CD4-positive, alpha-beta T cell (primary cell): ENCODE measurements at regions not wholly inside any gene's neighbourhood (a gene's known extent, or its start where the extent isn't known, plus 50 kb on each side); places are given as distances from the start of the nearest gene placed in this dataset.

ENCODE experiments used
- ATAC-seq: fragments of 200-7000 bp; cut with Tn5 transposase; one replicate; pipeline ENCODE4 v1.10.0; 2022; ENCODE audit warnings: mild to moderate bottlenecking; ENCODE audit not compliant: poor library complexity
- CTCF ChIA-PET: fragments of 350-600 bp; sonication (Branson Sonifier 250); formaldehyde crosslinking; loops from one replicate; lab custom pipeline; 2021; ENCODE audit warnings: antibody characterized with exemption, inconsistent platforms; lab: Charles Lee
- POLR2A ChIA-PET: fragments of 350-600 bp; sonication (Branson Sonifier 250); formaldehyde crosslinking; loops from one replicate; lab custom pipeline; 2021; ENCODE audit warnings: antibody characterized with exemption, inconsistent platforms; lab: Charles Lee
- DNase-seq, 14 experiments: peaks; one replicate each; pipeline ENCODE4 v3.0.0-alpha.2; 2013 to 2020; ENCODE audit warnings: mixed read lengths in 2 of 14
- H3K27ac ChIP-seq, 2 donors: one replicate each; pipeline versions ENCODE4 v1.5.1 to v1.7.0; 2013; ENCODE audit warnings: low read length in 2 of 2, low read depth in 1 of 2, mild to moderate bottlenecking in 1 of 2
- H3K27me3 ChIP-seq, 2 experiments: 1 replicate in 1 of 2; 2 replicates in 1 of 2; pipeline versions ENCODE4 v1.6.1 to v1.7.0; 2013; ENCODE audit warnings: low read length in 2 of 2, control low read depth in 1 of 2, mild to moderate bottlenecking in 1 of 2, moderate library complexity in 1 of 2; ENCODE audit not compliant: insufficient read depth in 2 of 2, control insufficient read depth in 1 of 2
- H3K36me3 ChIP-seq: one replicate; pipeline ENCODE4 v1.6.1; 2013; ENCODE audit warnings: low read length, control low read depth; ENCODE audit not compliant: insufficient read depth
- H3K4me1 ChIP-seq: one replicate; pipeline ENCODE4 v1.6.1; 2013; ENCODE audit warnings: low read length, control low read depth; ENCODE audit not compliant: insufficient read depth
- H3K4me3 ChIP-seq: one replicate; pipeline ENCODE4 v1.5.1; 2013; ENCODE audit warnings: mild to moderate bottlenecking, low read length, moderate library complexity
- H3K9me3 ChIP-seq, 2 experiments: 1 replicate in 1 of 2; 2 replicates in 1 of 2; pipeline versions ENCODE4 v1.6.1 to v1.7.0; 2013; ENCODE audit warnings: low read length in 2 of 2, mild to moderate bottlenecking in 2 of 2, control low read depth in 1 of 2, moderate library complexity in 1 of 2; ENCODE audit not compliant: control insufficient read depth in 1 of 2, insufficient read depth in 1 of 2
- H3K27ac Mint-ChIP-seq: one replicate; pipeline ENCODE4 v1.8.0; 2020; ENCODE audit warnings: mixed read lengths
- H3K27me3 Mint-ChIP-seq: one replicate; pipeline ENCODE4 v1.8.0; 2021; ENCODE audit warnings: mixed read lengths
- H3K36me3 Mint-ChIP-seq: one replicate; pipeline ENCODE4 v1.8.0; 2021; ENCODE audit warnings: low read depth, mixed read lengths
- H3K4me1 Mint-ChIP-seq: one replicate; pipeline ENCODE4 v1.8.0; 2021; ENCODE audit warnings: low read depth, mixed read lengths
- H3K4me3 Mint-ChIP-seq: one replicate; pipeline ENCODE4 v1.8.0; 2020; ENCODE audit warnings: mild to moderate bottlenecking, mixed read lengths
- H3K9me3 Mint-ChIP-seq: one replicate; pipeline ENCODE4 v1.8.0; 2020; ENCODE audit warnings: mixed read lengths
- intact Hi-C, 2 experiments: fragments of 100-400 bp; cut with DNase I in 1 of 2; cut with micrococcal nuclease in 1 of 2; formaldehyde crosslinking; loops; one replicate each; pipeline versions ENCODE4 v1.15.1 to v1.9.0; 2023 to 2025; cut with DNase I, micrococcal nuclease
- TF ChIP-seq, protein P1 (sequence below): fragments of 200-600 bp; IDR thresholded peaks from one replicate; pipeline ENCODE4 v1.8.0; 2022; ENCODE audit warnings: antibody characterized with exemption, mild to moderate bottlenecking

- TF ChIP-seq, protein P1, sequence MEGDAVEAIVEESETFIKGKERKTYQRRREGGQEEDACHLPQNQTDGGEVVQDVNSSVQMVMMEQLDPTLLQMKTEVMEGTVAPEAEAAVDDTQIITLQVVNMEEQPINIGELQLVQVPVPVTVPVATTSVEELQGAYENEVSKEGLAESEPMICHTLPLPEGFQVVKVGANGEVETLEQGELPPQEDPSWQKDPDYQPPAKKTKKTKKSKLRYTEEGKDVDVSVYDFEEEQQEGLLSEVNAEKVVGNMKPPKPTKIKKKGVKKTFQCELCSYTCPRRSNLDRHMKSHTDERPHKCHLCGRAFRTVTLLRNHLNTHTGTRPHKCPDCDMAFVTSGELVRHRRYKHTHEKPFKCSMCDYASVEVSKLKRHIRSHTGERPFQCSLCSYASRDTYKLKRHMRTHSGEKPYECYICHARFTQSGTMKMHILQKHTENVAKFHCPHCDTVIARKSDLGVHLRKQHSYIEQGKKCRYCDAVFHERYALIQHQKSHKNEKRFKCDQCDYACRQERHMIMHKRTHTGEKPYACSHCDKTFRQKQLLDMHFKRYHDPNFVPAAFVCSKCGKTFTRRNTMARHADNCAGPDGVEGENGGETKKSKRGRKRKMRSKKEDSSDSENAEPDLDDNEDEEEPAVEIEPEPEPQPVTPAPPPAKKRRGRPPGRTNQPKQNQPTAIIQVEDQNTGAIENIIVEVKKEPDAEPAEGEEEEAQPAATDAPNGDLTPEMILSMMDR, result no peak
- Mint-ChIP-seq H3K27ac (no peak overlapping the region), H3K9me3 (no peaks in the 10 kb centered on the region), H3K4me3 (no peak overlapping the region), H3K36me3 (no peaks in the 10 kb centered on the region), H3K4me1 (no peaks in the 10 kb centered on the region), H3K27me3 (peaks cover 35% of the 10 kb centered on the region)
- intact Hi-C loops, result no loop called here
- Histone ChIP-seq H3K4me1 (no peaks in the 10 kb centered on the region), H3K36me3 (no peaks in the 10 kb centered on the region), H3K9me3 (no peaks in the 10 kb centered on the region), H3K4me3 (no peak overlapping the region), H3K27ac (no peak overlapping the region), H3K27me3 (no peaks in the 10 kb centered on the region)
- no peak for DNase-seq
- no peak for ATAC-seq
- ChIA-PET POLR2A (no interaction called here), CTCF (no interaction called here)
Measured at GRCh38 chr2:67858886-67859285, 203.9 kb downstream of the C1D start.

- Mint-ChIP-seq H3K27ac (no peak overlapping the region), H3K36me3 (no peaks in the 10 kb centered on the region), H3K27me3 (peaks cover 32% of the 10 kb centered on the region), H3K4me3 (no peak overlapping the region), H3K9me3 (no peaks in the 10 kb centered on the region), H3K4me1 (no peaks in the 10 kb centered on the region)
- H3K27me3 ChIP-seq, result no peaks in the 10 kb centered on the region
- DNase-seq (no peak), ATAC-seq (no peak)
- H3K4me1 ChIP-seq, result no peaks in the 10 kb centered on the region
- intact Hi-C loops, result no loop called here
- CTCF ChIA-PET, result no interaction called here
- no peak overlapping the region for H3K4me3 ChIP-seq
- no peak overlapping the region for H3K27ac ChIP-seq
- no peaks in the 10 kb centered on the region for H3K9me3 ChIP-seq
- POLR2A ChIA-PET, result no interaction called here
- TF ChIP-seq, protein P1, result no peak
- H3K36me3 ChIP-seq, result no peaks in the 10 kb centered on the region
Measured at GRCh38 chr2:67865917-67866316, 196.9 kb downstream of the C1D start.

DNA sequence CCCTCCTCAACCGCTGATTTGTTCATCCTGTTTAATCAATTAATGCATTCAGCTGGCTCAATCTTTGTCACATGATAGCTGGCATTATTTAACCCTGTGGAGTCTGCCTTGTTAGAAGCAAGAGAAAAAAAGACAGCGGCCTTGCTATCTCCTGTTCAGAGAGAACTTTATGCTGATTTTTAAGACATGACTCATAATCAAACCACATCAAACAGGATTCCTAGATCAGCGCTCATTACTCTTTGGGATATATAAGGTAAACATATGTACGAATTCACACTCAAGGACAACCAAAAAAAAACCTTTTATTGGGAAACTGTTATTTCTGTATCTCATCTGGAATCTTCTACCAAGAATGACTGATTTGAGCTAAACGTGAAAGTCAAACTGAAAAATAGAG is 195.1 kb downstream of the C1D start:
- H3K27me3 Mint-ChIP-seq, result peaks cover 20% of the 10 kb centered on the region
- H3K36me3 Mint-ChIP-seq, result no peaks in the 10 kb centered on the region
- no peak overlapping the region for H3K27ac Mint-ChIP-seq
- Histone ChIP-seq H3K27ac (no peak overlapping the region), H3K27me3 (no peaks in the 10 kb centered on the region), H3K9me3 (no peaks in the 10 kb centered on the region), H3K36me3 (no peaks in the 10 kb centered on the region), H3K4me3 (no peak overlapping the region), H3K4me1 (no peaks in the 10 kb centered on the region)
- DNase-seq, result no peak
- H3K4me3 Mint-ChIP-seq, result no peak overlapping the region
- TF ChIP-seq, protein P1, result no peak
- POLR2A ChIA-PET, result no interaction called here
- no peaks in the 10 kb centered on the region for H3K9me3 Mint-ChIP-seq
- intact Hi-C loops, result no loop called here
- CTCF ChIA-PET, result no interaction called here
- no peaks in the 10 kb centered on the region for H3K4me1 Mint-ChIP-seq
- ATAC-seq, result no peak
